Ovary (tissue), 7 donors: ENCODE measurements at regions not wholly inside any gene's neighbourhood (a gene's known extent, or its start where the extent isn't known, plus 50 kb on each side); places are given as distances from the start of the nearest gene placed in this dataset.
"Not testable (repeated sequence)": the region's sequence is repeated elsewhere in the genome, so short reads cannot be mapped to it uniquely, and the experiment has no call there.

Experiments used
- DNase-seq, 5 donors: peaks; one replicate each; pipeline ENCODE4 v3.0.0-alpha.2; 2019 to 2020
- H3K27ac ChIP-seq, 2 donors: fragments of 200-600 bp; one replicate each; pipeline versions ENCODE4 v1.5.1 to v1.8.0; 2019 to 2022
- H3K27me3 ChIP-seq: fragments of 200-600 bp; one replicate; pipeline ENCODE4 v1.8.0; 2022
- H3K36me3 ChIP-seq: fragments of 200-600 bp; sonication (generic); one replicate; pipeline ENCODE4 v1.5.1; 2019
- H3K4me1 ChIP-seq: one replicate; pipeline ENCODE4 v1.8.1; 2013; ENCODE audit warnings: mild to moderate bottlenecking, moderate library complexity; ENCODE audit not compliant: insufficient read depth
- H3K4me3 ChIP-seq: fragments of 200-600 bp; sonication (generic); one replicate; pipeline ENCODE4 v1.5.1; 2017
- H3K9me3 ChIP-seq, 2 donors: fragments of 200-600 bp in 1 of 2; sonication (generic) in 1 of 2; one replicate each; pipeline versions ENCODE4 v1.5.1 to v1.8.1; 2013 to 2019; ENCODE audit warnings: mild to moderate bottlenecking in 1 of 2, moderate library complexity in 1 of 2
- EP300 ChIP-seq: sonication (generic); formaldehyde crosslinking; IDR thresholded peaks from one replicate; pipeline ENCODE4 v1.6.1; 2017; ENCODE audit warnings: antibody characterized with exemption
- POLR2A ChIP-seq: fragments of 450-650 bp; IDR thresholded peaks from one replicate; pipeline ENCODE4 v1.6.1; 2017; ENCODE audit warnings: antibody characterized with exemption, mild to moderate bottlenecking, moderate library complexity
- WGBS, 3 donors: extraction: QIAGEN DNeasy Blood & Tissue Kit in 1 of 3; methylation state at CpG; one replicate each; pipeline versions ENCODE4 v1.1.5 to v1.1.7; 2013 to 2017; 5-methylcytosine and 5-hydroxymethylcytosine counted together
- intact Hi-C, 4 donors: fragments of 100-400 bp; cut with DNase I; formaldehyde crosslinking; loops; one replicate each; pipeline versions ENCODE4 v1.11.0 to v1.15.1; 2022 to 2023
- TF ChIP-seq, protein P1 (sequence below), 3 donors: fragments of 450-650 bp in 2 of 3; fragments of 200-600 bp in 1 of 3; IDR thresholded peaks; one replicate each; pipeline versions ENCODE4 v1.5.1 to v1.8.0; 2016 to 2022; ENCODE audit warnings: antibody characterized with exemption in 3 of 3, mild to moderate bottlenecking in 1 of 3
- donor health status: DM: no; HTN: no; CAD: no; lungs with moderate emphysema.
- donor health status: DM: no; HTN: no; CAD: no.
- donor health status: Bipolar disorder and iron deficiency.
- donor health status: DM: no; HTN: no; CAD: no.
- donor health status: DM: yes; HTN: yes; CAD: no.

- intact Hi-C loops, result no loop called here
- TF ChIP-seq, protein P1, sequence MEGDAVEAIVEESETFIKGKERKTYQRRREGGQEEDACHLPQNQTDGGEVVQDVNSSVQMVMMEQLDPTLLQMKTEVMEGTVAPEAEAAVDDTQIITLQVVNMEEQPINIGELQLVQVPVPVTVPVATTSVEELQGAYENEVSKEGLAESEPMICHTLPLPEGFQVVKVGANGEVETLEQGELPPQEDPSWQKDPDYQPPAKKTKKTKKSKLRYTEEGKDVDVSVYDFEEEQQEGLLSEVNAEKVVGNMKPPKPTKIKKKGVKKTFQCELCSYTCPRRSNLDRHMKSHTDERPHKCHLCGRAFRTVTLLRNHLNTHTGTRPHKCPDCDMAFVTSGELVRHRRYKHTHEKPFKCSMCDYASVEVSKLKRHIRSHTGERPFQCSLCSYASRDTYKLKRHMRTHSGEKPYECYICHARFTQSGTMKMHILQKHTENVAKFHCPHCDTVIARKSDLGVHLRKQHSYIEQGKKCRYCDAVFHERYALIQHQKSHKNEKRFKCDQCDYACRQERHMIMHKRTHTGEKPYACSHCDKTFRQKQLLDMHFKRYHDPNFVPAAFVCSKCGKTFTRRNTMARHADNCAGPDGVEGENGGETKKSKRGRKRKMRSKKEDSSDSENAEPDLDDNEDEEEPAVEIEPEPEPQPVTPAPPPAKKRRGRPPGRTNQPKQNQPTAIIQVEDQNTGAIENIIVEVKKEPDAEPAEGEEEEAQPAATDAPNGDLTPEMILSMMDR (IDR thresholded peaks at IDR 0.05), result no peak
- TF ChIP-seq EP300, result no peak
- TF ChIP-seq POLR2A, result no peak
- no peaks in the 10 kb centered on the region for H3K27me3 ChIP-seq
- no peak for DNase-seq
- no peaks in the 10 kb centered on the region for H3K4me1 ChIP-seq
- H3K27ac ChIP-seq, result no peak overlapping the region
- no peaks in the 10 kb centered on the region for H3K36me3 ChIP-seq
- no peaks in the 10 kb centered on the region for H3K9me3 ChIP-seq
- H3K4me3 ChIP-seq, result no peak overlapping the region
- 31 to 39% (median 39%) methylated on average over 4 of the region's 4 CpGs for WGBS, 3 donors
These were observed 375.9 kb downstream of the GALC start for GRCh38 chr14:87617079-87617478.

- Histone ChIP-seq H3K36me3 (no peaks in the 10 kb centered on the region), H3K27me3 (no peaks in the 10 kb centered on the region), H3K4me1 (no peaks in the 10 kb centered on the region), H3K27ac (no peak overlapping the region), H3K9me3 (no peaks in the 10 kb centered on the region), H3K4me3 (no peak overlapping the region)
- peak in 4 of 5 donors; percentile 8 to 24 (median 18) for DNase-seq
- WGBS, 3 donors, result 51 to 61% (median 57%) methylated on average over 12 of the region's 12 CpGs
- TF ChIP-seq EP300 (no peak), POLR2A (no peak)
- TF ChIP-seq, protein P1 (IDR thresholded peaks at IDR 0.05), result no peak
- intact Hi-C loops, result no loop called here
These were observed 376.9 kb downstream of the GALC start for GRCh38 chr14:87615822-87616679.

DNA sequence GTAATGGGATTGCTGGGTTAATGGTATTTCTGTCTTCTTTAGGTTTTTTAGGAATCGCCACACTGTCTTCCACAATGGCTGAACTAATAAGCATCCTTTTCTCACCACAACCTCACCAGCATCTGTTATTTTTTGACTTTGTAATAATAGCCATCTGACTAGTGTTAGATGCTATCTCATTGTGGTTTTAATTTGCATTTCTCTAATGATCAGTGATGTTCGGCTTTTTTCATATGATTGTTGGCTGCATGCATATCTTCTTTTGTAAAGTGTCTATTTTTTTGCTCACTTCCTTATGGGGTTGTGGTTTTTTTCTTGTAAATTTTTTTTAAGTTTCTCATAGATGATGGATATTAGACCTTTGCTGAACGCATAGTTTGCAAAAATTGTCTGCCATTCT, 377.9 kb downstream of the GALC start:
- no peak overlapping the region for H3K27ac ChIP-seq
- no peaks in the 10 kb centered on the region for H3K9me3 ChIP-seq
- no peaks in the 10 kb centered on the region for H3K36me3 ChIP-seq
- DNase-seq, result no peak
- WGBS, 3 donors, result 73 to 76% (median 75%) methylated on average over 3 of the region's 3 CpGs
- intact Hi-C loops, result no loop called here
- no peak overlapping the region for H3K4me3 ChIP-seq
- no peak for TF ChIP-seq POLR2A
- TF ChIP-seq, protein P1 (IDR thresholded peaks at IDR 0.05), result no peak
- TF ChIP-seq EP300, result no peak
- no peaks in the 10 kb centered on the region for H3K4me1 ChIP-seq
- H3K27me3 ChIP-seq, result no peaks in the 10 kb centered on the region

DNA sequence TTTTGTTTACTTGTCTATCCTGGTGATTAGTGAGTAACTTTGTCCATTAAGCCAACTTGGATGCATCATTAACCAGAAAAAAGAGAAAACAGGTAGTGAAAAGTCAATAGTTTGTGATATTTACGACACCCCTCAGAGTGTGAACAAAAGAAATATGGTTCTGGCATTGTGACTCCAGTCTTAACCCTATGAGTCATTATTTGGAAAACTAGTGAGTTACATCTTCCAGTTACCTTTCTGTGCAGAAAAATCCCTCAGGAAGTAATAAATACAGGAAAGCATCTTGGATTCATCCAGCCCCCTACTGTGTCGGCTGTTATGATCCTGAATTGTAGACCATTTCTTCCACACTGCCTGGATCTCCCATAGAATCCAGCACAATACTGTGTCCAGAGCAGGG, 379.1 kb downstream of the GALC start:
- no peak overlapping the region for H3K27ac ChIP-seq
- H3K36me3 ChIP-seq, result no peaks in the 10 kb centered on the region
- no peaks in the 10 kb centered on the region for H3K4me1 ChIP-seq
- 53 to 70% (median 61%) methylated on average over 2 of the region's 2 CpGs for WGBS, 3 donors
- DNase-seq, result no peak
- TF ChIP-seq, protein P1 (IDR thresholded peaks at IDR 0.05), result no peak
- TF ChIP-seq EP300, result no peak
- TF ChIP-seq POLR2A, result no peak
- intact Hi-C loops, result no loop called here
- no peak overlapping the region for H3K4me3 ChIP-seq
- H3K27me3 ChIP-seq, result no peaks in the 10 kb centered on the region
- H3K9me3 ChIP-seq, result no peaks in the 10 kb centered on the region

- intact Hi-C loops, H3K9me3 ChIP-seq, H3K4me3 ChIP-seq, H3K36me3 ChIP-seq, DNase-seq, H3K27ac ChIP-seq, H3K4me1 ChIP-seq, H3K27me3 ChIP-seq: not testable (repeated sequence)
- 79 to 85% (median 80%) methylated on average over 3 of the region's 3 CpGs for WGBS, 3 donors
These were observed 385.9 kb downstream of the GALC start for GRCh38 chr14:87607056-87607455.
